CD14-positive monocyte (primary cell): ENCODE measurements at regions not wholly inside any gene's neighbourhood (a gene's known extent, or its start where the extent isn't known, plus 50 kb on each side); places are given as distances from the start of the nearest gene placed in this dataset.

Experiments used
- DNase-seq, 3 donors: peaks; one replicate each; pipeline ENCODE4 v3.0.0-alpha.2; 2011 to 2022
- H2AFZ ChIP-seq: 2 replicates; pipeline ENCODE4 v1.6.0; 2012; ENCODE audit warnings: mild to moderate bottlenecking, low read depth, low read length, inconsistent platforms; ENCODE audit not compliant: insufficient read depth, poor library complexity, severe bottlenecking
- H3K27ac ChIP-seq, 2 donors: 1 replicate in 1 of 2; 2 replicates in 1 of 2; pipeline ENCODE4 v1.5.1; 2012 to 2013; ENCODE audit warnings: low read length in 2 of 2, control low read depth in 1 of 2, inconsistent platforms in 1 of 2, low read depth in 1 of 2, mild to moderate bottlenecking in 1 of 2
- H3K27me3 ChIP-seq, 2 donors: one replicate each; pipeline versions ENCODE4 v1.6.0 to v1.6.1; 2011 to 2013; ENCODE audit warnings: low read length in 2 of 2; ENCODE audit not compliant: control insufficient read depth in 2 of 2, insufficient read depth in 2 of 2
- H3K36me3 ChIP-seq, 2 donors: replicated peaks in 1 of 2; 1 replicate in 1 of 2; 2 replicates in 1 of 2; pipeline versions ENCODE4 v1.5.1 to v1.6.1; 2012 to 2013; ENCODE audit warnings: low read length in 2 of 2, control low read depth in 1 of 2, inconsistent platforms in 1 of 2, mild to moderate bottlenecking in 1 of 2; ENCODE audit not compliant: insufficient read depth in 2 of 2, control insufficient read depth in 1 of 2
- H3K4me1 ChIP-seq, 2 donors: 1 replicate in 1 of 2; 2 replicates in 1 of 2; pipeline versions ENCODE4 v1.5.1 to v1.6.1; 2012 to 2013; ENCODE audit warnings: low read length in 2 of 2, control low read depth in 1 of 2, inconsistent platforms in 1 of 2, mild to moderate bottlenecking in 1 of 2, moderate library complexity in 1 of 2; ENCODE audit not compliant: insufficient read depth in 2 of 2, control insufficient read depth in 1 of 2
- H3K4me2 ChIP-seq: replicated peaks from 2 replicates; pipeline ENCODE3; 2012; ENCODE audit warnings: low read length, moderate library complexity, mild to moderate bottlenecking; ENCODE audit not compliant: poor library complexity, severe bottlenecking; ENCODE audit errors: extremely low read depth
- H3K4me3 ChIP-seq, 3 experiments: fragments of 200-600 bp in 1 of 3; sonication (generic) in 1 of 3; replicated peaks in 1 of 3; 1 replicate in 2 of 3; 2 replicates in 1 of 3; pipeline ENCODE4 v1.5.1; 2011 to 2013; ENCODE audit warnings: low read length in 3 of 3, mild to moderate bottlenecking in 3 of 3, control low read depth in 2 of 3, low read depth in 2 of 3, inconsistent platforms in 1 of 3, moderate library complexity in 1 of 3
- H3K79me2 ChIP-seq: 2 replicates; pipeline ENCODE4 v1.6.0; 2012; ENCODE audit warnings: mild to moderate bottlenecking, control low read depth, inconsistent platforms, low read length, moderate library complexity; ENCODE audit not compliant: insufficient read depth
- H3K9ac ChIP-seq: 2 replicates; pipeline ENCODE4 v1.6.0; 2017; ENCODE audit warnings: low read length, mild to moderate bottlenecking; ENCODE audit not compliant: insufficient read depth, poor library complexity, severe bottlenecking
- H3K9me3 ChIP-seq, 2 donors: replicated peaks in 1 of 2; 1 replicate in 1 of 2; 2 replicates in 1 of 2; pipeline versions ENCODE4 v1.5.1 to v1.6.1; 2012 to 2013; ENCODE audit warnings: low read length in 2 of 2, control low read depth in 1 of 2; ENCODE audit not compliant: control insufficient read depth in 1 of 2, insufficient read depth in 1 of 2
- H4K20me1 ChIP-seq: 2 replicates; pipeline ENCODE4 v1.6.0; 2012; ENCODE audit warnings: mild to moderate bottlenecking, low read length, control low read depth, moderate library complexity; ENCODE audit not compliant: insufficient read depth
- H3K27ac Mint-ChIP-seq, 7 donors: one replicate each; pipeline ENCODE4 v1.8.0; 2020; ENCODE audit warnings: mild to moderate bottlenecking in 7 of 7, mixed read lengths in 7 of 7, moderate library complexity in 6 of 7, inconsistent platforms in 2 of 7
- H3K27me3 Mint-ChIP-seq, 3 donors: one replicate each; pipeline ENCODE4 v1.8.0; 2021 to 2022; ENCODE audit warnings: low read depth in 3 of 3, mild to moderate bottlenecking in 3 of 3, mixed read lengths in 3 of 3, moderate library complexity in 3 of 3, inconsistent platforms in 1 of 3
- H3K36me3 Mint-ChIP-seq, 2 donors: one replicate each; pipeline ENCODE4 v1.8.0; 2020; ENCODE audit warnings: mixed read lengths in 2 of 2, inconsistent platforms in 1 of 2, mild to moderate bottlenecking in 1 of 2
- H3K4me1 Mint-ChIP-seq: one replicate; pipeline ENCODE4 v1.8.0; 2020; ENCODE audit warnings: mild to moderate bottlenecking, mixed read lengths
- H3K4me3 Mint-ChIP-seq, 2 donors: one replicate each; pipeline ENCODE4 v1.8.0; 2020; ENCODE audit warnings: mild to moderate bottlenecking in 2 of 2, mixed read lengths in 2 of 2, moderate library complexity in 1 of 2
- H3K9me3 Mint-ChIP-seq, 7 donors: one replicate each; pipeline ENCODE4 v1.8.0; 2020 to 2022; ENCODE audit warnings: mixed read lengths in 7 of 7, mild to moderate bottlenecking in 6 of 7, moderate library complexity in 6 of 7, inconsistent platforms in 2 of 7
- WGBS: methylation state at CpG from one replicate; pipeline ENCODE4 v1.1.5; 2013; ENCODE audit warnings: missing lambda C conversion rate; ENCODE audit not compliant: insufficient coverage; 5-methylcytosine and 5-hydroxymethylcytosine counted together
- intact Hi-C, 2 donors: fragments of 100-400 bp; cut with micrococcal nuclease; formaldehyde crosslinking; loops; one replicate each; pipeline versions ENCODE4 v1.15.0 to v1.15.1; 2023
- TF ChIP-seq, protein P1 (sequence below): fragments of 200-600 bp; IDR thresholded peaks from one replicate; pipeline ENCODE4 v1.8.0; 2022; ENCODE audit warnings: antibody characterized with exemption, mild to moderate bottlenecking

DNA sequence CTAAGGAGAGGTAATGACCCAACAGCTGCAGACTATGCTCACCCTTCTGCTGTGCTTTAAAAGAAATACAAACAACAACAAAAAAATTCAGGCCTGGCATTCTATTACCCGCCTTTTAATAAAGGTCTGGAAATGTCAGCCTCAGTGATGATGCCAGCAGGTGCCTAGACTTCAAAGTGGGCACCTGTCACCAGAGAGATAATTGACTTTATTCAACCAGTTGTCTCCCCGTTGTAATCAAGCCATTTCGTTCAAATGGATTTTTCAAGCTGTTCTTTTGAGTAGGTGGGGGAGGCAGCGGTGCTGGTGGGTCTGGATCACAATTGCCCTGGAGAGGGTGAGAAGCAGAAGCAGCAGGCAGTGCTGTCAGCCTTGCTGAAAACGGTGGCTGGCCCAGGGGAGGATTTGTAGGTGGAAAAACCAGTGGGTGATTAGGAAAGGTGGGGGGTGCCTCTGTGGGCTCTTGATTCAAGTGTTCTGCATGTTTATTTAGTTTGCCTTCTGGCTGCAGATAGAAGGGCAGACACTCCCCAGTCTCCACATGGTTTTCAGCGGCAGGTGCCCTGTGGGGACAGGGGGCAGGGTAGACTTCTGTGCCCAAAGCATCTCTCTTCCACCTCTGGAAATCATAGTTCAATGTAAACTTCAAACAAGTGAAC is 300.2 kb upstream of the SLCO3A1 start:
- no peak for DNase-seq
- TF ChIP-seq, protein P1, sequence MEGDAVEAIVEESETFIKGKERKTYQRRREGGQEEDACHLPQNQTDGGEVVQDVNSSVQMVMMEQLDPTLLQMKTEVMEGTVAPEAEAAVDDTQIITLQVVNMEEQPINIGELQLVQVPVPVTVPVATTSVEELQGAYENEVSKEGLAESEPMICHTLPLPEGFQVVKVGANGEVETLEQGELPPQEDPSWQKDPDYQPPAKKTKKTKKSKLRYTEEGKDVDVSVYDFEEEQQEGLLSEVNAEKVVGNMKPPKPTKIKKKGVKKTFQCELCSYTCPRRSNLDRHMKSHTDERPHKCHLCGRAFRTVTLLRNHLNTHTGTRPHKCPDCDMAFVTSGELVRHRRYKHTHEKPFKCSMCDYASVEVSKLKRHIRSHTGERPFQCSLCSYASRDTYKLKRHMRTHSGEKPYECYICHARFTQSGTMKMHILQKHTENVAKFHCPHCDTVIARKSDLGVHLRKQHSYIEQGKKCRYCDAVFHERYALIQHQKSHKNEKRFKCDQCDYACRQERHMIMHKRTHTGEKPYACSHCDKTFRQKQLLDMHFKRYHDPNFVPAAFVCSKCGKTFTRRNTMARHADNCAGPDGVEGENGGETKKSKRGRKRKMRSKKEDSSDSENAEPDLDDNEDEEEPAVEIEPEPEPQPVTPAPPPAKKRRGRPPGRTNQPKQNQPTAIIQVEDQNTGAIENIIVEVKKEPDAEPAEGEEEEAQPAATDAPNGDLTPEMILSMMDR, result no peak
- H3K27me3 Mint-ChIP-seq, result peaks cover 0 to 2% (median 2%) of the 10 kb centered on the region in 3 donors
- Histone ChIP-seq H3K27ac (no peak overlapping the region), H4K20me1 (no peaks in the 10 kb centered on the region), H3K4me2 (no peak overlapping the region), H3K9ac (no peak overlapping the region), H3K79me2 (no peaks in the 10 kb centered on the region), H3K4me1 (peaks cover 9 to 10% of the 10 kb centered on the region in 2 donors), H3K27me3 (no peaks in the 10 kb centered on the region), H3K9me3 (no peaks in the 10 kb centered on the region), H3K36me3 (no peaks in the 10 kb centered on the region), H3K4me3 (no peak overlapping the region), H2AFZ (no peak overlapping the region)
- 77% methylated on average over 5 of the region's 6 CpGs for WGBS
- H3K4me1 Mint-ChIP-seq, result peaks cover 16% of the 10 kb centered on the region
- no peaks in the 10 kb centered on the region for H3K36me3 Mint-ChIP-seq
- peaks cover 0 to 4% (median 2%) of the 10 kb centered on the region in 7 donors for H3K9me3 Mint-ChIP-seq
- H3K27ac Mint-ChIP-seq, result no peak overlapping the region
- H3K4me3 Mint-ChIP-seq, result no peak overlapping the region
- intact Hi-C loops, result no loop called here

DNA sequence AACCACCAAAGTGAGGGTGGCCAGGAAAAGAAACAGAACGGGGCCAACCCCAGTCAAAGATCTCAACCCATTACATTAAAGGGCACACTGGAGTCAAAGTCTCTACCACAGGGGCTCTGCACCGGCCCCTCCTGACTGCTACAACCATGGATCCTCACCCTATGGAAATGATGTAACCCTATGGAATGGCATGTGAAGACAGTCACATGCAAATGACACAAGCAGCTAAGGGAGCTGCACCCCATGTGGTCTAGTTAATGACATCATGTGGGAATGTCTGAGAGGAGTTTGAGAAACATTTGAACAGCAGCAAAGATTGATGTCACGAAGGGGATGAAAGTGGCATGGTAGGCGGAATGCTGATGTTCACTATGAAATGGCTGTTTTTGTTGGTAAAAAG is 298.2 kb upstream of the SLCO3A1 start:
- Mint-ChIP-seq H3K4me3 (no peak overlapping the region), H3K36me3 (no peaks in the 10 kb centered on the region), H3K27ac (no peak overlapping the region), H3K4me1 (peaks cover 3% of the 10 kb centered on the region), H3K27me3 (peaks cover 0 to 2% (median 2%) of the 10 kb centered on the region in 3 donors), H3K9me3 (peaks cover 0 to 4% (median 2%) of the 10 kb centered on the region in 7 donors)
- no peak overlapping the region for H3K4me2 ChIP-seq
- no peaks in the 10 kb centered on the region for H3K79me2 ChIP-seq
- H3K4me3 ChIP-seq, result no peak overlapping the region
- intact Hi-C loops, result no loop called here
- no peak overlapping the region for H3K27ac ChIP-seq
- no peak overlapping the region for H2AFZ ChIP-seq
- H3K27me3 ChIP-seq, result no peaks in the 10 kb centered on the region
- H4K20me1 ChIP-seq, result no peaks in the 10 kb centered on the region
- no peak for DNase-seq
- TF ChIP-seq, protein P1, result no peak
- no peaks in the 10 kb centered on the region for H3K36me3 ChIP-seq
- H3K4me1 ChIP-seq, result no peaks in the 10 kb centered on the region
- no peak overlapping the region for H3K9ac ChIP-seq
- 100% methylated on average over 2 of the region's 4 CpGs for WGBS
- no peaks in the 10 kb centered on the region for H3K9me3 ChIP-seq
